Astrocyte of the spinal cord (primary cell): ENCODE measurements at regions not wholly inside any gene's neighbourhood (a gene's known extent, or its start where the extent isn't known, plus 50 kb on each side); places are given as distances from the start of the nearest gene placed in this dataset.
"Not testable (repeated sequence)": the region's sequence is repeated elsewhere in the genome, so short reads cannot be mapped to it uniquely, and the experiment has no call there.

Experiments used
- DNase-seq: peaks from one replicate; pipeline ENCODE4 v3.0.0; 2011; ENCODE audit warnings: low read depth, low spot score
- H3K4me3 ChIP-seq: 2 replicates; pipeline ENCODE4 v1.5.1; 2011; ENCODE audit warnings: low read depth, mild to moderate bottlenecking, low read length, moderate library complexity
- CTCF ChIP-seq: IDR thresholded peaks from 2 replicates; pipeline ENCODE4 v1.5.1; 2012; ENCODE audit warnings: low read depth, mild to moderate bottlenecking, low read length, inconsistent platforms
- in situ Hi-C: cut with HindIII; loops from 2 replicates; pipeline ENCODE4 v1.10.0; 2017; ENCODE audit warnings: low sequenced_read_pairs

GRCh38 chrX:110532581-110532931 is 173.9 kb downstream of the RTL9 start:
- no peak for DNase-seq
- no peak for TF ChIP-seq CTCF
- in situ Hi-C loops: no loop called here
- no peak overlapping the region for H3K4me3 ChIP-seq

GRCh38 chrX:110536816-110537215 is 178.2 kb downstream of the RTL9 start:
- TF ChIP-seq CTCF: no peak
- no peak for DNase-seq
- H3K4me3 ChIP-seq: no peak overlapping the region
- in situ Hi-C loops: no loop called here

GRCh38 chrX:110541266-110541665 is 182.6 kb downstream of the RTL9 start:
- TF ChIP-seq CTCF: no peak
- in situ Hi-C loops: no loop called here
- no peak for DNase-seq
- no peak overlapping the region for H3K4me3 ChIP-seq

- in situ Hi-C loops, H3K4me3 ChIP-seq, DNase-seq: not testable (repeated sequence)
Measured at GRCh38 chrX:110550854-110551253, 192.2 kb downstream of the RTL9 start.

GRCh38 chrX:110557864-110558263 is 199.2 kb downstream of the RTL9 start:
- no peak for DNase-seq
- in situ Hi-C loops: no loop called here
- TF ChIP-seq CTCF: no peak
- no peak overlapping the region for H3K4me3 ChIP-seq

GRCh38 chrX:110558406-110558805 is 199.8 kb downstream of the RTL9 start:
- TF ChIP-seq CTCF: no peak
- in situ Hi-C loops: no loop called here
- no peak for DNase-seq
- no peak overlapping the region for H3K4me3 ChIP-seq

- DNase-seq: no peak
Measured at GRCh38 chrX:110561034-110561433, 202.4 kb downstream of the RTL9 start.

More at GRCh38 chrX:110561034-110561433, 202.4 kb downstream of the RTL9 start:
- TF ChIP-seq CTCF: no peak
- H3K4me3 ChIP-seq: no peak overlapping the region
- in situ Hi-C loops: no loop called here
